ENCODE measurements at regions not wholly inside any gene's neighbourhood (a gene's known extent, or its start where the extent isn't known, plus 50 kb on each side); places are given as distances from the start of the nearest gene placed in this dataset.
"Not testable (repeated sequence)": the region's sequence is repeated elsewhere in the genome, so short reads cannot be mapped to it uniquely, and the experiment has no call there.

DNA sequence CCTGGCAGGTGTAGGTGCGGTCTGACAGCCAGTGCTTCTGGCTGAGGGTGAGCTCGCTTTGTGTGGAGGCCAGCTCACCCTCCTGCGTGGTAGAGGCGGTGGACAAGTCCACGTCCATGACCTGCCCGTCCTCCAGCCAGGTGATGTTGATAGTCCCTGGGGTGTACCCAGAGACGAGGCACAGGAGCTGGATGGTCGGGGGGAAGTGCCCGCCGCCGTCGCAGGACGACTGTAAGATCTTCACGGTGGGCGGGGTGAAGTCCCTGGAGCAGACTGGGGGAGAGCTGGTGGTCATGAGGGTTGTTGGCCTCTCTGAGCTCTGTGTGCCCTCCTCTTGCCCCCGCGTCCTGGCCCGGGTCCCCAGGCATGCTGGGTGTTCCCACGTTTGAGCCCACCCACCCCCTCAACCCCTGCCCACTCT lies 74.6 kb downstream of the TMEM121 start:
- DNase-seq, result no peak

- no peak for DNase-seq
Observed at GRCh38 chr14:105601360-105602242, 75.2 kb downstream of the TMEM121 start.

DNA sequence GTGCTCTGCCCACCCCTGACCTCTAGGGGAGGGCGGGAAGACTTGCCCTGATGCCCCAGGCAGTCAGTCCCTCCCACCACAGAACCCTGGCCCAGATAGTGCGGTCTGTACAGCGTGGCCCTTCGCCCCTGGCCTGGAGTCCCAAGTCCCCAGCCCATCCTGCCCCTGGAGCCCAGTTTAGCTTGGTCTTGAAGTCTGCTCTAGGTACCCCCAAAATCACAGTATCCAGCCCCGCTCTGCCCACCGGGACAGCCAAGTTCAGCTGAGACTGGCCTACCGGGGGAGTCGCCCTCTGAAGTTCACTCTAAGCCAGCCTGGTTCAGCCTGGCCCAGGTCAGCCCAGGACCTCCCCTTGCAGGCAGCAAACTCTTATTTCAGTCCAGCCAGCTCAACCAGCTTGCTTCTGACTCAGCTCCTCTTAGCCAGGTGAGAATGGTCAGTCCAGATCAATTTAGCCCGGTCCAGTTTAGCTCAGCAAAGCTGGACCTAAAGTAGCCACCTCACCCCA lies 75.9 kb downstream of the TMEM121 start:
- DNase-seq, result no peak

- no peak for DNase-seq
Observed at GRCh38 chr14:105602799-105603793, 76.7 kb downstream of the TMEM121 start.

DNA sequence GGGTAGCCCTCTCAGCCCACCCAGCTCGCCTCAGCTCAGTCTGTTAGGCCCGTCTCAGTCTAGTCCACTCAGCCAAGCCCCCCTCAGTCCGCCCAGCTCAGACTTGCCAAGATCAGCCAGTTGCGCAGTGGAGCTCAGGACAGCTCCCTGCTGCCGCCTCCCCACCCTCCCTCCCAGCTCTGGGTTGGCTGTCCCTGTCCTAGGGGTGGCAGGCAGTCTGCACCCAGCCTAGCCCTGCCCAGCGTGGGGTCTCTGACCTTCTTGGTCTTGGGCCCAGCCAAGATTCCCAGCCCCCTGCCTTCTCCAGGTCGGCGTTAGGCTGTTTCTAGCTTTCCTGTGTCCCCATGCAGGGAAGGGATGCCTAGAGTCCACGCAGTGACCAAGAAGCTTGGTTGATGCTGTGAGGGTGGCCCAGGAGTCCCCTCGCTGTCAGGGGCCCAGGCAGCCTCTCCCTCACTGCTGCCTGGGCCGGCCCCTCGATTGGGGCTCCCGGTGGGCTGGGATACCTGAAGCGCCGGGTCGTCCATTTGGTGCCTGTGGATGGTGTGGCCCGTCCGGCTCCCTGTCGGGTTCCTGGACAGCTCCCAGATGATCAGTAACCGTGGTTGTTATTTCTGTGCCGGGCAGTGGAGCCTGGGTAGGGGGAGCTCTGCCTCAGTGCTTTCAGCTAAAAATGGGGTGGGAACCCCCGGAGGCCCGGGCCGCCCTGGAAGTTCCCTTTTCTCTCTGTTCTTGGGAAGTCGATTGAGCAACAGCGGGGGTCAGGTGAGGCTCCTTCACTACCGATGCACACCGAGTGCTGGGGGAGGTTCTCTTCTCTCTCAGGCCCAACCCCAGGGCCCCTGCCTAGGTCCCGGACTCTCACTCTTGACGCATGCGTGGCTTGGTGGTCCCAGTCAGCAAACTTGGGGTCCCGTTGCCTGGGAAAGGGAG lies 78.4 kb downstream of the TMEM121 start:
- not testable (repeated sequence) for DNase-seq

- DNase-seq, result no peak
Observed at GRCh38 chr14:105605464-105606304, 79.3 kb downstream of the TMEM121 start.

- DNase-seq, result not testable (repeated sequence)
Observed at GRCh38 chr14:105606305-105606975, 80.1 kb downstream of the TMEM121 start.

GRCh38 chr14:105607025-105607424 lies 80.6 kb downstream of the TMEM121 start:
- not testable (repeated sequence) for DNase-seq

- not testable (repeated sequence) for DNase-seq
Observed at GRCh38 chr14:105614987-105615386, 88.6 kb downstream of the TMEM121 start.

GRCh38 chr14:105615986-105616801 lies 89.8 kb downstream of the TMEM121 start:
- not testable (repeated sequence) for DNase-seq

DNA sequence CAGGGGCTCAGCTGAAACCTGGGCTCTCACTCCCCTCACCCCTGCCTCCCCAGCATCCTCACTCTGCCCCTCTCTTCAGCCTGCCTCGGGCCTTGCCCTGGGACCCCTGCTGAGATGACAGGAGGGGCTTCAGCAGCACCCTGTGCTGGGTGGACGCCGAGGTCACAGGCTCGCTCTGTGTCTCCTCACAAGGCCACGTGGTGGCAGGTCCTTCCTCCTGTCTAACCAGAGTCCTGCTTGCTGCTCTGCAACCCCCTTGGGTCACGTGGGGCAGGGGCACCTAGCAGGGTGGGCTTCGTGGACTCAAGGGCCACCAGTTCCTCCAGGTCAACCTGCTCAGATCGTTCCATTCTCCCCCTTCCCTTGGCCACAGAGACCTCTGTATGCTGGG lies 90.4 kb downstream of the TMEM121 start:
- DNase-seq, result no peak

DNA sequence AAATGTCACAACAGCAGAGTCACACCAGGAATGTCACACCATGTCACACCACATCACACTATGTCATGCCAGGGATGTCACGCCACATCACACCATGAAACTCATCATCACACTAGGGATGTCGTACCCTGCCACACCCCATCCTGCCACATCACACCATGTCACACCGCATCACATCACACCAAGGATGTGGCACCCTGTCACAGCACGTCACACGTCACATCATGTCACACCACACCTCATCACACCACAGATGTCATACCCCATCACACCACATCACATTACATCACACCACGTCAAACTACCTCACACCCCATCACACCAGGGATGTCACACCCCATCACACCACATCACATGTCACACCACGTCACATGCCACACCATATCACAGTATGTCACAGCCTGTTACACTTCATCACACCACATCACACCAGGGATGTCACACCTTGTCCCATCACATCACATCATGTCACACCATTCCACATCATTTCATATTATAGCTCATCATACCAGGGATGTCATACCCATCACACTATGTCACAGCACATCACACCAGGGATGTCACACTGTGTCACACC lies 90.9 kb downstream of the TMEM121 start:
- no peak for DNase-seq

DNA sequence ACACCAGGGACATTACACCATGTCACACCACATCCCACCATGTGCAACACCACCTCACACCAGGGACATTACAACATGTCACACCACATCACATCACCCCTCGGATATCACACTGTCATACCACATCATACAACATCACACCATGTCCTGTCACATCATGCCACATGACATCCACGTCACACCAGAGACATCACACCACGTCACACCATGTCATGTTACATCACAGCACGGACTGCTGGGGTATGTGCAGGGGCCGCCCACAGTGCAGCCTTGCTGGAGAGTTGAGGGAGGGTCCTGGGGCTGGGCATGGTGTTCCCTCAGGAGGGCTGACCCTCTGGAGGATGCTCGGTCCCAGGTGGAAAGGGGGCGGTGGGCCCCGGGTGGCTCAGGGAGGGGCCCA lies 91.4 kb downstream of the TMEM121 start:
- not testable (repeated sequence) for DNase-seq

DNA sequence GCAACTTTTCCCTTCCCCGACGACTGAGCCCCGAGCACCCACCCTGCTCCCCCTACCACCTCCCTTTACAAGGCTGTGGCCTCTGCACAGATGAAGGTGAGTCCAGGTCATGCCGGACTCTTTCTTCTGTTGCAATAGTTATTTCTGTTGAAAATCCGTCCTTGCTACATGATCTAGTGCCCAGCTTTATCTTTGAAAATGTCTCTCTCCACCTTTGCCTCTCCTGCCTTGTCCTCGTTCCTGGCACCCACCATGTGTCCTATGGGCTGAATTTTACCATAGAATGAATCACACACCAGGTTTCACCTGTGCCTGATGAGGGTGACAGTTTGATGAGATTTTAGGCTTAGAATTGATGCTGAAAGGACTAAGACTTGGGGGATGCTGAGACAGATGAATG lies 92.9 kb downstream of the TMEM121 start:
- DNase-seq, result not testable (repeated sequence)

- DNase-seq, result not testable (repeated sequence)
Observed at GRCh38 chr14:105620178-105620864, 93.9 kb downstream of the TMEM121 start.

- DNase-seq, result not testable (repeated sequence)
Observed at GRCh38 chr14:105620865-105621471, 94.6 kb downstream of the TMEM121 start.

All from left kidney (tissue), 1 donor.